ENCODE measurements at regions not wholly inside any gene's neighbourhood (a gene's known extent, or its start where the extent isn't known, plus 50 kb on each side); places are given as distances from the start of the nearest gene placed in this dataset.

DNA sequence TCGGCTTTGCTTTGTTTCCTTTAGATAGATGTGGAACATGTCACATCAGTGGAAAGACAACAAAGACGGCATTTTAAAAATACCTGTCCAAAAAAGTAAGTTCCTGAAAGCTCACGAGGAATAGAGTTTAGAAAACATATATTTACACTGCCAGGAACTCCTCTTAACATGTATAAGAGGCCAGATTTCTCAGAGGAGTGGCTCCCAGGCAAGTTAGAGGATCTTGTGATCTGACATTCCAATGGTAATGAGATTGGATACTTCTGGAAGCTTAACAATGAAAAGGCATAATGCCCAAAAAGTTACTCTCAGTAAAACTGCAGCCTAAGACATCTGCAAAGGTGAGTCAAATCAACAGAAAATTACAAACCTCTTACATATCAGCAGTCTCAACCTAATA is 77.1 kb downstream of the CYRIA start:
- TF ChIP-seq POLR2AphosphoS5 (IDR thresholded peaks at IDR 0.05; ENCODE audit: low read depth, low read length) (no peak), TAF1 (IDR thresholded peaks at IDR 0.05; ENCODE audit: borderline replicate concordance, insufficient read depth, low read length) (no peak), REST (IDR thresholded peaks at IDR 0.05; ENCODE audit: insufficient read depth in 1 of 2, low read depth in 2 of 2, low read length in 2 of 2) (no peak), FOXP2 (optimal IDR thresholded peaks at IDR 0.05; ENCODE audit: borderline replicate concordance, extremely low read depth, extremely low read length, insufficient read depth) (no peak)
